H9 (cell line): ENCODE measurements at regions not wholly inside any gene's neighbourhood (a gene's known extent, or its start where the extent isn't known, plus 50 kb on each side); places are given as distances from the start of the nearest gene placed in this dataset.

Experiments used
- DNase-seq: peaks from one replicate; pipeline ENCODE4 v3.0.0-alpha.2; 2017
- H2AFZ ChIP-seq: one replicate; pipeline ENCODE4 v1.6.1; 2013; ENCODE audit warnings: mild to moderate bottlenecking, low read length, control low read depth, moderate library complexity
- H2AK5ac ChIP-seq: 2 replicates; pipeline ENCODE4 v1.6.1; 2013; ENCODE audit warnings: low read length, control low read depth, mixed read lengths; ENCODE audit not compliant: insufficient read length
- H2BK120ac ChIP-seq: one replicate; pipeline ENCODE4 v1.6.1; 2013; ENCODE audit warnings: low read depth, mild to moderate bottlenecking, low read length, control low read depth, inconsistent platforms; ENCODE audit not compliant: poor library complexity, severe bottlenecking
- H2BK12ac ChIP-seq: 2 replicates; pipeline ENCODE4 v1.6.1; 2013; ENCODE audit warnings: low read length, control low read depth, mixed read lengths, low read depth; ENCODE audit not compliant: insufficient read length
- H2BK15ac ChIP-seq: 2 replicates; pipeline ENCODE4 v1.6.1; 2013; ENCODE audit warnings: low read depth, low read length, control low read depth
- H2BK20ac ChIP-seq: one replicate; pipeline ENCODE4 v1.6.1; 2013; ENCODE audit warnings: low read depth, mild to moderate bottlenecking, low read length, control low read depth, inconsistent platforms; ENCODE audit not compliant: poor library complexity, severe bottlenecking
- H2BK5ac ChIP-seq: 2 replicates; pipeline ENCODE4 v1.6.1; 2013; ENCODE audit warnings: low read length, control low read depth, mixed read lengths; ENCODE audit not compliant: insufficient read length
- H3K14ac ChIP-seq: 2 replicates; pipeline ENCODE4 v1.6.1; 2013; ENCODE audit warnings: low read length, control low read depth; ENCODE audit not compliant: insufficient read depth
- H3K18ac ChIP-seq: 2 replicates; pipeline ENCODE4 v1.6.1; 2013; ENCODE audit warnings: low read depth, mild to moderate bottlenecking, mixed read lengths, low read length, control low read depth; ENCODE audit not compliant: insufficient read length
- H3K23ac ChIP-seq: 2 replicates; pipeline ENCODE4 v1.6.1; 2013; ENCODE audit warnings: low read length, control low read depth, mixed read lengths, low read depth; ENCODE audit not compliant: insufficient read length
- H3K23me2 ChIP-seq: 2 replicates; pipeline ENCODE4 v1.6.1; 2013; ENCODE audit warnings: low read depth, mild to moderate bottlenecking, mixed read lengths, low read length, control low read depth; ENCODE audit not compliant: insufficient read length, poor library complexity, severe bottlenecking
- H3K27ac ChIP-seq: 2 replicates; pipeline ENCODE4 v1.5.1; 2013; ENCODE audit warnings: low read length, control low read depth, mixed read lengths, low read depth; ENCODE audit not compliant: insufficient read length
- H3K27me3 ChIP-seq: 2 replicates; pipeline ENCODE4 v1.6.1; 2013; ENCODE audit warnings: low read length, control low read depth, inconsistent platforms; ENCODE audit not compliant: insufficient read depth
- H3K4ac ChIP-seq: 2 replicates; pipeline ENCODE4 v1.6.1; 2013; ENCODE audit warnings: low read depth, mild to moderate bottlenecking, control low read depth, inconsistent platforms, low read length, moderate library complexity
- H3K4me1 ChIP-seq: 2 replicates; pipeline ENCODE4 v1.6.1; 2013; ENCODE audit warnings: low read length, control low read depth, inconsistent platforms; ENCODE audit not compliant: insufficient read depth
- H3K4me2 ChIP-seq: 2 replicates; pipeline ENCODE4 v1.6.1; 2013; ENCODE audit warnings: low read length, control low read depth, mixed read lengths; ENCODE audit not compliant: insufficient read length, insufficient read depth
- H3K56ac ChIP-seq: 2 replicates; pipeline ENCODE4 v1.6.1; 2013; ENCODE audit warnings: low read depth, mild to moderate bottlenecking, mixed read lengths, low read length, control low read depth; ENCODE audit not compliant: insufficient read length
- H3K79me1 ChIP-seq: 2 replicates; pipeline ENCODE4 v1.6.1; 2013; ENCODE audit warnings: low read depth, mild to moderate bottlenecking, moderate library complexity, low read length, control low read depth, inconsistent platforms; ENCODE audit not compliant: insufficient read depth, poor library complexity, severe bottlenecking
- H3K79me2 ChIP-seq: 2 replicates; pipeline ENCODE4 v1.6.1; 2013; ENCODE audit warnings: low read length, control low read depth, inconsistent platforms; ENCODE audit not compliant: insufficient read depth
- H3K9ac ChIP-seq: 2 replicates; pipeline ENCODE4 v1.6.1; 2013; ENCODE audit warnings: low read length, control low read depth, mixed read lengths; ENCODE audit not compliant: insufficient read length; ENCODE audit errors: extremely low read depth
- H3K9me3 ChIP-seq: one replicate; pipeline ENCODE4 v1.6.1; 2013; ENCODE audit warnings: low read depth, low read length, inconsistent platforms; ENCODE audit not compliant: control insufficient read depth
- H3T11ph ChIP-seq: one replicate; pipeline ENCODE4 v1.6.1; 2013; ENCODE audit warnings: mild to moderate bottlenecking, low read length, control low read depth, inconsistent platforms
- H4K20me1 ChIP-seq: one replicate; pipeline ENCODE4 v1.6.1; 2013; ENCODE audit not compliant: control insufficient read depth, insufficient read length, insufficient read depth
- H4K5ac ChIP-seq: 2 replicates; pipeline ENCODE4 v1.6.1; 2013; ENCODE audit warnings: low read depth, mild to moderate bottlenecking, mixed read lengths, low read length, control low read depth; ENCODE audit not compliant: insufficient read length
- H4K8ac ChIP-seq: replicated peaks from 2 replicates; pipeline ENCODE4 v1.6.1; 2013; ENCODE audit warnings: low read length, control low read depth, mixed read lengths, low read depth; ENCODE audit not compliant: insufficient read length
- H4K91ac ChIP-seq: 2 replicates; pipeline ENCODE4 v1.6.1; 2013; ENCODE audit warnings: low read depth, mild to moderate bottlenecking, moderate library complexity, mixed read lengths, low read length, control low read depth; ENCODE audit not compliant: insufficient read length
- H3K27ac Mint-ChIP-seq, 3 experiments: 2 replicates in 2 of 3; 3 replicates in 1 of 3; pipeline ENCODE4 v1.8.0; 2020 to 2021; ENCODE audit warnings: mixed read lengths in 3 of 3, mild to moderate bottlenecking in 1 of 3, moderate library complexity in 1 of 3
- H3K27me3 Mint-ChIP-seq: 2 replicates; pipeline ENCODE4 v1.8.0; 2021; ENCODE audit warnings: low read depth, mild to moderate bottlenecking, moderate library complexity, mixed read lengths
- H3K36me3 Mint-ChIP-seq, 3 experiments: 2 replicates in 2 of 3; 3 replicates in 1 of 3; pipeline ENCODE4 v1.8.0; 2020 to 2021; ENCODE audit warnings: low read depth in 3 of 3, mixed read lengths in 3 of 3; ENCODE audit not compliant: insufficient read depth in 1 of 3
- H3K4me1 Mint-ChIP-seq, 2 experiments: 2 replicates each; pipeline ENCODE4 v1.8.0; 2020; ENCODE audit warnings: mixed read lengths in 2 of 2
- H3K4me3 Mint-ChIP-seq, 2 experiments: 2 replicates in 1 of 2; 3 replicates in 1 of 2; pipeline ENCODE4 v1.8.0; 2020 to 2021; ENCODE audit warnings: mild to moderate bottlenecking in 2 of 2, mixed read lengths in 2 of 2, moderate library complexity in 1 of 2
- H3K9me3 Mint-ChIP-seq, 2 experiments: 2 replicates in 1 of 2; 3 replicates in 1 of 2; pipeline ENCODE4 v1.8.0; 2020; ENCODE audit warnings: mild to moderate bottlenecking in 2 of 2, mixed read lengths in 2 of 2, moderate library complexity in 1 of 2
- WGBS: extraction: QIAGEN DNeasy Blood & Tissue Kit; methylation state at CpG from one replicate; pipeline ENCODE4 v1.1.7; 2013; ENCODE audit warnings: missing lambda C conversion rate, low lambda C conversion rate, mixed read lengths; ENCODE audit not compliant: insufficient read length; ENCODE audit errors: extremely low coverage; 5-methylcytosine and 5-hydroxymethylcytosine counted together
- TF ChIP-seq, protein P1 (sequence below): fragments of 200-600 bp; sonication (generic); conservative IDR thresholded peaks from 3 replicates; pipeline ENCODE4 v1.8.0; 2021; ENCODE audit warnings: antibody characterized with exemption, mild to moderate bottlenecking

DNA sequence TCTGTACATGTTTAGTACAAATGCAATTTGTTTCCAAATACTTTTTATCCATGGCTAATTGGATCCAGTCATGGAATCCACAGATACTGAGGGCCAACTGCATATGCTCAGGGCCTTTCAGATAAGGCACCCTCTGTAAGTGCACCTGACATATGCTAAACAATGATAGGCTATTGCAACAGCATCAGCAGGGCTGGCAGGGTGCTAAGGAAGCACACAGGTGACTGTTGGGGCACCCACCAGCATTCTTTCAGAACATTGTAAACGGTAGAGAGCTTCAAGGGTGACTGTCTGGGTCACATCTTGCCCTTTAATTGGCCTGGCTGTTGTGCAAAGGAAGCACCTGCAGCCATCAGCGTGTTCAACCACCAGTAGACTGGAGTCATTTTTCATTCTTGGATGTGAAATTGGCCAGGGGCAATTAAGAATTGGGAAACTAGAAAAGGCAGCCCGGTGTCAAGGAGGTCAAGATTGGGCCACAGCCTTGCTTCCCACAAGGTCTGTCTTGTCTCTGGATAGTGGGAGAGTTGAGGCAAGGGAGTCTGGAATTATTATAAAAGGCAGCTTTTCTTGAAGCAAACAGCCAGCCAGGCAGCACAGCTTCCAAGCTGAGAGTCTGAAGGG lies 129.3 kb upstream of the RAI14 start:
- no peaks in the 10 kb centered on the region for H3K79me1 ChIP-seq
- no peaks in the 10 kb centered on the region for H3K79me2 ChIP-seq
- H3K56ac ChIP-seq = no peak overlapping the region
- no peak overlapping the region for H3K4ac ChIP-seq
- no peak overlapping the region for H2BK15ac ChIP-seq
- H3K23ac ChIP-seq = no peak overlapping the region
- no CpG with 5 or more reads among the region's 3 CpGs for WGBS
- H3K4me1 Mint-ChIP-seq = peaks cover 29% of the 10 kb centered on the region in 2 experiments
- H3K27ac ChIP-seq = no peak overlapping the region
- H4K91ac ChIP-seq = no peak overlapping the region
- no peak overlapping the region for H2BK20ac ChIP-seq
- TF ChIP-seq, protein P1, sequence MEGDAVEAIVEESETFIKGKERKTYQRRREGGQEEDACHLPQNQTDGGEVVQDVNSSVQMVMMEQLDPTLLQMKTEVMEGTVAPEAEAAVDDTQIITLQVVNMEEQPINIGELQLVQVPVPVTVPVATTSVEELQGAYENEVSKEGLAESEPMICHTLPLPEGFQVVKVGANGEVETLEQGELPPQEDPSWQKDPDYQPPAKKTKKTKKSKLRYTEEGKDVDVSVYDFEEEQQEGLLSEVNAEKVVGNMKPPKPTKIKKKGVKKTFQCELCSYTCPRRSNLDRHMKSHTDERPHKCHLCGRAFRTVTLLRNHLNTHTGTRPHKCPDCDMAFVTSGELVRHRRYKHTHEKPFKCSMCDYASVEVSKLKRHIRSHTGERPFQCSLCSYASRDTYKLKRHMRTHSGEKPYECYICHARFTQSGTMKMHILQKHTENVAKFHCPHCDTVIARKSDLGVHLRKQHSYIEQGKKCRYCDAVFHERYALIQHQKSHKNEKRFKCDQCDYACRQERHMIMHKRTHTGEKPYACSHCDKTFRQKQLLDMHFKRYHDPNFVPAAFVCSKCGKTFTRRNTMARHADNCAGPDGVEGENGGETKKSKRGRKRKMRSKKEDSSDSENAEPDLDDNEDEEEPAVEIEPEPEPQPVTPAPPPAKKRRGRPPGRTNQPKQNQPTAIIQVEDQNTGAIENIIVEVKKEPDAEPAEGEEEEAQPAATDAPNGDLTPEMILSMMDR = no peak
- H2BK120ac ChIP-seq = no peak overlapping the region
- no peak overlapping the region for H3K4me3 Mint-ChIP-seq
- no peak overlapping the region for H3K9ac ChIP-seq
- H3K9me3 Mint-ChIP-seq = no peaks in the 10 kb centered on the region
- no peaks in the 10 kb centered on the region; the same call in 1 of the 2 replicates for H3K4me1 ChIP-seq
- no peak overlapping the region for H4K5ac ChIP-seq
- no peak overlapping the region for H3K14ac ChIP-seq
- no peak overlapping the region for H3K18ac ChIP-seq
- H3K9me3 ChIP-seq = no peaks in the 10 kb centered on the region
- H2BK5ac ChIP-seq = no peak overlapping the region
- H3K36me3 Mint-ChIP-seq = no peaks in the 10 kb centered on the region
- no peaks in the 10 kb centered on the region for H3K23me2 ChIP-seq
- no peak overlapping the region for H2BK12ac ChIP-seq
- H3K4me2 ChIP-seq = no peak overlapping the region
- H3K27me3 ChIP-seq = no peaks in the 10 kb centered on the region
- no peaks in the 10 kb centered on the region for H4K20me1 ChIP-seq
- H3K27ac Mint-ChIP-seq = no peak overlapping the region
- no peak overlapping the region for H4K8ac ChIP-seq
- DNase-seq = no peak
- no peak overlapping the region for H2AK5ac ChIP-seq
- H3K27me3 Mint-ChIP-seq = no peaks in the 10 kb centered on the region
- no peak overlapping the region for H2AFZ ChIP-seq
- H3T11ph ChIP-seq = no peak overlapping the region
